Endodermal cell (in vitro differentiated cells): ENCODE measurements at regions not wholly inside any gene's neighbourhood (a gene's known extent, or its start where the extent isn't known, plus 50 kb on each side); places are given as distances from the start of the nearest gene placed in this dataset.
"Not testable (repeated sequence)": the region's sequence is repeated elsewhere in the genome, so short reads cannot be mapped to it uniquely, and the experiment has no call there.

ENCODE experiments used
- DNase-seq: peaks from one replicate; pipeline ENCODE4 v3.0.0-alpha.2; 2017
- H3K27ac ChIP-seq: 2 replicates; pipeline ENCODE4 v1.5.1; 2013; ENCODE audit warnings: mild to moderate bottlenecking, low read depth, low read length, moderate library complexity
- H3K27me3 ChIP-seq: 2 replicates; pipeline ENCODE4 v1.6.1; 2013; ENCODE audit warnings: mild to moderate bottlenecking, low read length, moderate library complexity; ENCODE audit not compliant: insufficient read depth, control insufficient read depth, poor library complexity, severe bottlenecking
- H3K36me3 ChIP-seq: 2 replicates; pipeline ENCODE4 v1.7.0; 2013; ENCODE audit warnings: mild to moderate bottlenecking, low read length, moderate library complexity; ENCODE audit not compliant: control insufficient read depth, insufficient read depth
- H3K4me1 ChIP-seq: one replicate; pipeline ENCODE4 v1.7.0; 2013; ENCODE audit warnings: low read length; ENCODE audit not compliant: control insufficient read depth, insufficient read depth
- H3K4me3 ChIP-seq: 2 replicates; pipeline ENCODE4 v1.5.1; 2013; ENCODE audit warnings: mild to moderate bottlenecking, low read length, moderate library complexity
- H3K9ac ChIP-seq: 2 replicates; pipeline ENCODE4 v1.6.1; 2013; ENCODE audit warnings: mild to moderate bottlenecking, low read length, moderate library complexity; ENCODE audit not compliant: poor library complexity, severe bottlenecking; ENCODE audit errors: extremely low read depth
- H3K9me3 ChIP-seq: 2 replicates; pipeline ENCODE4 v1.6.1; 2013; ENCODE audit warnings: mild to moderate bottlenecking, low read length, moderate library complexity; ENCODE audit not compliant: control insufficient read depth
- H3K27ac Mint-ChIP-seq: 2 replicates; pipeline ENCODE4 v1.8.0; 2020; ENCODE audit warnings: mixed read lengths
- H3K27me3 Mint-ChIP-seq: 2 replicates; pipeline ENCODE4 v1.8.0; 2021; ENCODE audit warnings: mild to moderate bottlenecking, mixed read lengths; ENCODE audit not compliant: insufficient read depth
- H3K36me3 Mint-ChIP-seq: 2 replicates; pipeline ENCODE4 v1.8.0; 2020; ENCODE audit warnings: low read depth, mixed read lengths
- H3K4me1 Mint-ChIP-seq: 2 replicates; pipeline ENCODE4 v1.8.0; 2020; ENCODE audit warnings: mixed read lengths
- H3K4me3 Mint-ChIP-seq: 2 replicates; pipeline ENCODE4 v1.8.0; 2020; ENCODE audit warnings: mild to moderate bottlenecking, moderate library complexity, mixed read lengths
- H3K9me3 Mint-ChIP-seq: 2 replicates; pipeline ENCODE4 v1.8.0; 2020; ENCODE audit warnings: mild to moderate bottlenecking, mixed read lengths
- CTCF ChIP-seq: fragments of 200-600 bp; sonication (generic); conservative IDR thresholded peaks from 2 replicates; pipeline ENCODE4 v1.5.0; 2021; ENCODE audit warnings: antibody characterized with exemption, mild to moderate bottlenecking
- WGBS, 2 experiments: methylation state at CpG; one replicate each; pipeline versions ENCODE4 v1.1.5 to v1.1.7; 2013; ENCODE audit warnings: missing lambda C conversion rate in 2 of 2, mixed read lengths in 1 of 2; ENCODE audit not compliant: insufficient coverage in 1 of 2, insufficient read length in 1 of 2; 5-methylcytosine and 5-hydroxymethylcytosine counted together

GRCh38 chr4:85028910-85029309, 62.4 kb upstream of the WDFY3 start:
- no peaks in the 10 kb centered on the region for H3K27me3 ChIP-seq
- no peak for DNase-seq
- H3K27ac ChIP-seq = no peak overlapping the region
- H3K9ac ChIP-seq = no peak overlapping the region
- Mint-ChIP-seq H3K4me3 (no peak overlapping the region), H3K4me1 (no peaks in the 10 kb centered on the region), H3K9me3 (peaks cover 40% of the 10 kb centered on the region), H3K36me3 (no peaks in the 10 kb centered on the region), H3K27ac (no peak overlapping the region), H3K27me3 (no peaks in the 10 kb centered on the region)
- H3K36me3 ChIP-seq = no peaks in the 10 kb centered on the region
- no peak overlapping the region for H3K4me3 ChIP-seq
- no peaks in the 10 kb centered on the region for H3K4me1 ChIP-seq
- 81 to 83% methylated on average over 4 of the region's 4 CpGs for WGBS, 2 experiments
- peaks cover 40% of the 10 kb centered on the region for H3K9me3 ChIP-seq
- no peak for TF ChIP-seq CTCF

GRCh38 chr4:85029453-85029852, 63.0 kb upstream of the WDFY3 start:
- no peak overlapping the region for H3K27ac ChIP-seq
- no peak overlapping the region for H3K9ac ChIP-seq
- H3K36me3 ChIP-seq = no peaks in the 10 kb centered on the region
- 86 to 93% methylated on average over 1 to 4 of the region's 4 CpGs for WGBS, 2 experiments
- no peaks in the 10 kb centered on the region for H3K27me3 Mint-ChIP-seq
- no peak overlapping the region for H3K4me3 Mint-ChIP-seq
- no peak overlapping the region for H3K27ac Mint-ChIP-seq
- H3K9me3 Mint-ChIP-seq = peaks cover 45% of the 10 kb centered on the region
- no peak for TF ChIP-seq CTCF
- no peak overlapping the region for H3K4me3 ChIP-seq
- H3K27me3 ChIP-seq = no peaks in the 10 kb centered on the region
- no peak for DNase-seq
- no peaks in the 10 kb centered on the region for H3K36me3 Mint-ChIP-seq
- peaks cover 45% of the 10 kb centered on the region for H3K9me3 ChIP-seq
- H3K4me1 Mint-ChIP-seq = no peaks in the 10 kb centered on the region
- H3K4me1 ChIP-seq = no peaks in the 10 kb centered on the region

GRCh38 chr4:85030156-85030555, 63.7 kb upstream of the WDFY3 start:
- Histone ChIP-seq H3K9me3 (peaks cover 52% of the 10 kb centered on the region), H3K9ac (no peak overlapping the region), H3K27me3 (no peaks in the 10 kb centered on the region), H3K4me1 (no peaks in the 10 kb centered on the region), H3K36me3 (no peaks in the 10 kb centered on the region), H3K27ac (no peak overlapping the region), H3K4me3 (no peak overlapping the region)
- WGBS, 2 experiments = 88 to 90% methylated on average over 1 to 3 of the region's 3 CpGs
- Mint-ChIP-seq H3K36me3 (no peaks in the 10 kb centered on the region), H3K9me3 (peaks cover 48% of the 10 kb centered on the region), H3K27ac (no peak overlapping the region), H3K27me3 (no peaks in the 10 kb centered on the region), H3K4me1 (no peaks in the 10 kb centered on the region), H3K4me3 (no peak overlapping the region)
- TF ChIP-seq CTCF = no peak
- DNase-seq = no peak

GRCh38 chr4:85033838-85034237, 67.3 kb upstream of the WDFY3 start:
- not testable (repeated sequence) for H3K36me3 Mint-ChIP-seq, H3K27ac ChIP-seq, H3K27ac Mint-ChIP-seq, DNase-seq, H3K9ac ChIP-seq, H3K27me3 ChIP-seq, H3K4me1 ChIP-seq, H3K4me1 Mint-ChIP-seq, H3K36me3 ChIP-seq, H3K4me3 Mint-ChIP-seq, H3K27me3 Mint-ChIP-seq
- H3K9me3 Mint-ChIP-seq = peaks cover 52% of the 10 kb centered on the region
- H3K9me3 ChIP-seq = peaks cover 61% of the 10 kb centered on the region
- WGBS, 2 experiments = 88 to 95% methylated on average over 6 of the region's 6 CpGs
- H3K4me3 ChIP-seq = peak overlapping the region; percentile 53
